HG03520 (cell line): ENCODE measurements at regions not wholly inside any gene's neighbourhood (a gene's known extent, or its start where the extent isn't known, plus 50 kb on each side); places are given as distances from the start of the nearest gene placed in this dataset.

Experiments
- ATAC-seq: cut with Tn5 transposase; IDR thresholded peaks from one replicate; pipeline ENCODE4 v1.9.1; 2021; ENCODE audit warnings: mild to moderate bottlenecking, moderate library complexity; ENCODE audit not compliant: unreplicated experiment

GRCh38 chr4:24070117-24070516 lies 180.3 kb upstream of the PPARGC1A start:
- no peak for ATAC-seq

DNA sequence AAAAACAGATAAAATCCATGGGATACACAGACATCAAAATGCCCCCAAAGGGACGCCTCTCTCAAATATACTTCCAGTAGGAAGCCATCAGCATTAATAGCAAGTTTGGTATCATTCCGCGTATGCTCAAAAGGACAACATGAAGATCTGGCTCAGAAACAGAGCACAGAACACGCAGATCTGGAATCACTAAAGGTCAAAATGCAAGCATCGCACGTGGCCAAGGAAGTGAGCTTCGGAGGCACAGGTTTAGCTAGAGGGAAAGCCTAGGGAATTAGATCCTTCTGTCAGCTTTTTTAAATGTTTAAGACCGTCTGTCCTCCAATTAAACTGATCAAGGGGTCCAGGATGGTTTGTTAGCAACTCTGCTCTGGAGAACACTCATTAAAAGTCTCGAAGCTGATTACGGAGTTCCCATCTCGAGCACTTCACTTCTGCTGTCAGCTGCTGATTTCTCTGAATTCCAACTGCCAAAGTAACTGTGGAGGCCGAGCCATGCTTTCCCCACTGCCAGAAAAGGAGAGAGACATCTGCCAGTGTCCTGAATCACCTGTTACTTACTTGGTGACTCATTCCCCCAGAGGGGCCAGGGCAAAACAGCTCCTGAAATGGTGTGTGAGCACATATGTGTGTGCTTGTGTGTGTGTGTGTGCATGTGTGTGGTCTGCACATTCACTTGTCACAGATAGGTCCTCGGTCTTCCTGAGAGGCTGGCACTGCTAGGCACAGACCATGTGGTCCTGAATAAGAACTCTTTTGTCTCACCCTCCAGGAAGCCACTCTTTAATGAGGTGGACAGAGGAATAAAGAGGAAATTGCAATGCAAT lies 177.7 kb upstream of the PPARGC1A start:
- ATAC-seq, result no peak

DNA sequence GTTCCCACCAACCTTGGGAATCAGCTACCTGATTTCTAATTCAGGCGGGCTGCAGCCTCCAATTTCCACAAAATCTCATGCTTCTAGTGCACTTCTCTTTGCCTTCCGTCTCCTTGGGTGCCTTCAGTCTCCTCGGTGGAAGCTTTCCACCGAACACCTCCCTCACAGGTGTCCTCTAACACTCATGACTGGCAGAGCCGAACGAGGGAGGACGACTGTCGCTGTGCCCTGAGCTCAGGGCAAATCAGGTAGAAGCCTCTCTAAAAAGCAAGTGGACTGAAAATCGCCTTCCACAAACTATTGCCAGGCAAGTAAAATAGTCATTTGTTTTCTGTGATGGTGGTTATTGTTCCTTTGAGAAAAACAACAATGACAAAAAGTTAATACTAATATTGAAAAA lies 176.1 kb upstream of the PPARGC1A start:
- ATAC-seq, result no peak

- no peak for ATAC-seq
Observed at GRCh38 chr4:24063731-24064130, 173.9 kb upstream of the PPARGC1A start.

- ATAC-seq, result no peak
Observed at GRCh38 chr4:24060932-24061331, 171.1 kb upstream of the PPARGC1A start.

DNA sequence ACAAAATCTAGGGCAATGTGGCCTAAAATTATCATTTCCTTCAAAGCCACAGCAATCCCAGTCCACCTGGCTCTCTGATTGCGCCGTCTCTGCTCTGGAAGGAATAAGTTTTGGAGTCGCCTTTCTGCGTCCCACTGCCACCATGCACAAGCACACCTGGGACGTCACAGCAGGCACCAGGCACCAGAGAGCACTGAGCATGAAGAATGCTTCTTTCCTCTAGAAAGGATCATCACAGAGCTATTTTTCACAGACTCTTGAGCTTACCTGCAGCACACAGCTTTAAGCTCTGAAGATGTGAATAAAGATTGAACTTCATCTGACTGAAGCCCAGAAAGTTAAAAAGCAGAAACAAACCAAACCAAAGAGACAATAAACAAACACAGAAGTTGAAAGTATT lies 170.0 kb upstream of the PPARGC1A start:
- ATAC-seq, result no peak

GRCh38 chr4:24057915-24058559 lies 168.2 kb upstream of the PPARGC1A start:
- no peak for ATAC-seq

GRCh38 chr4:24056289-24056688 lies 166.4 kb upstream of the PPARGC1A start:
- no peak for ATAC-seq

DNA sequence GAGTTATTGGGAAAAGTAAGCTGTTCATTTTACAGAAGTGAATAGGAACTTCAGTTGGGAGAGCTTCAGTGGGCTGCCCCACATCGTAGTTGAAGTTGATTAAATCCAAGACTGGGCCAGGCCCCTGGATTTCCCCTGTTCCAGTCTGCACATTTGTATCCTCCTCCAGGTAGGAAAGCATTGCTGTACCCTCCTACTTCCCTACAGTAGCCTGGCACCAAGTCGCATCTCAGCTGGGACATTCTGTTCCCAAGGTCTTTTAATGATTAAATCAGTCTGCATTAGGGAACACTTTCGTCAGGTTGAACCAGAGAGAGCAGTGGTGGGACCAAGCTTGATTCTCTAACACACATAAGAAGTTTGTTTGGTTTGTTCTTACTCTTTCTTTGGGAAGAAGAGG lies 165.8 kb upstream of the PPARGC1A start:
- no peak for ATAC-seq

- ATAC-seq, result no peak
Observed at GRCh38 chr4:24054910-24055309, 165.1 kb upstream of the PPARGC1A start.

- no peak for ATAC-seq
Observed at GRCh38 chr4:24053934-24054333, 164.1 kb upstream of the PPARGC1A start.

DNA sequence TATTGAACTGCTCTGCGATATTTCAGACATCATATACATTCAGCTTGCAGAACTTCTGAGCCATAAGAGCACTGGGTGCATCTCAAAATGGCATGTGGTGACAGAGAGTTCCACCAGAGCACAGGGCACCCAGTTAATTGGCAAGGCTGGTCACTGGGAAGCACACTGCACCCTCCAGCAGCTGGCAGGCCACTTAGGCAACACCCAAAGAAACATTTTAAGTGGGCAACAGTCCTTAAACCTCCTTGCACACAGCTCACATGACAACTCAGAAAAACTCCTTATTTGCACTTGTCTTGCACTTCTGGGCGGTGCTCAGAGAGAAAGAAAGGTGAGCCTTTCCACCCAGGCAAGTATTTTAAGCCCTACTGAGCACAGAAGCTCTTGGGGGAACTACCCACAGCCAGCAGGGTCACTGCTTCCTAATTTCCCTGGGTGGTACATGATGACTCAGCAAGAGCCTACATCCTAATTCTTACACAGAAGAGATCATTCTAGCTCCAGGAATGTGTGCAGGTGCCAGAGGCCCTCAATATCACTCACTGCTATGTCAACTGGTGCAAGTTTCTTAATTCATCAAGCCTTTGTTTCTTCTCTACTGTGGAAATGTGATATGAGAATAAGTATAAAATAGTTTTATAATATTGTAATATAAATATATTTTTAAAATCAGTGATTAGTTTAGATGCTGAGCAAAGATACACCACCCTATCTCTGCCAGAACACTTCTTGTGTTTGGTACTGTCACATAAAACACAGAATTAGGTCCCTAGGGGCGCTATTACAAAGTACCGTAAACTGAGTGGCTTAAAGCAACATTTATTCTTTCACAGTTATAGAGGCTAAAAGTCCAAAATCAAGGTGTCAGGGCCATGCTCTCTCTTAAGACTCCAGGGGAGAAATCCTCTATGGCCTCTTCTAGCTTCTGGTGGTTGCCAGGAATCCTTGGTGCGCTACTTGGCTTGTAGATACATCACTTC lies 155.1 kb upstream of the PPARGC1A start:
- ATAC-seq, result no peak

DNA sequence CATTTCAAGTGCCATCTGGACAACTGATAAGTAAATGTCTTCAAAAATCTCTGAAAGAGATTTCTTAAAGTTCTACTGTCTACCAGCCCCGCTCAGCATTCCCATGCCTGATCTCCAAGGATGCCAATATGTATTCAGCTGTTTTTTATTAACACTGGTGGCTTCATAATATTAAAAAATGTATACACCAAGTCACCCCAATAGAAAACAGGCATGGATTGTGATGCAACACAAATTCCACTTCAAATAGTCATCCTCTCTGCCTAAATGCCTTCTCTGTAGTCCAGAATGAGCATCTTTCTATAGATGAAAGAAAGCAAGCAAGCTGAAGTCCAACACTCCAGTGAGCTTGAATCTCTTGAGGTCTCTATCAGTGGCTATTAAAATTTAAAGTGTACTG lies 152.2 kb upstream of the PPARGC1A start:
- no peak for ATAC-seq

GRCh38 chr4:24040811-24041210 lies 151.0 kb upstream of the PPARGC1A start:
- ATAC-seq, result no peak

DNA sequence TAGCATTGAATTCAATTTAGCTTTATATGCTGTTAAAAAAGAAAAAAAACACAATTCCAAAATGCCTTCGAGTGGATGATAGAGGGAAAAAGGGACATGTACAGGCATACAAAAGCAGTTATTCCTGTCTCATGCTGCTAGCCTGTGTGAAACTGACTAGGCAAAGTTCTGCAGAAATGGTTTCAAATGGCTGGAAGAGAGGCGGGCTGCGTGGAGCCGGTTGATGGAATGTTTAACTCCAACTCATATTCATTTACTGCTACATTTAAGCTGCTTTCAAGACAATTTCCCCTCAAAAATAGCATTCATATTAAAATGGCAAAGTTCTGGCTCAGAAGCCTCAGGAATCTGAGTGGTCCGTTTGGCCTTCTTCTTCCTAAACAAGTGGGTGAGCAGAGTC lies 143.8 kb upstream of the PPARGC1A start:
- no peak for ATAC-seq

DNA sequence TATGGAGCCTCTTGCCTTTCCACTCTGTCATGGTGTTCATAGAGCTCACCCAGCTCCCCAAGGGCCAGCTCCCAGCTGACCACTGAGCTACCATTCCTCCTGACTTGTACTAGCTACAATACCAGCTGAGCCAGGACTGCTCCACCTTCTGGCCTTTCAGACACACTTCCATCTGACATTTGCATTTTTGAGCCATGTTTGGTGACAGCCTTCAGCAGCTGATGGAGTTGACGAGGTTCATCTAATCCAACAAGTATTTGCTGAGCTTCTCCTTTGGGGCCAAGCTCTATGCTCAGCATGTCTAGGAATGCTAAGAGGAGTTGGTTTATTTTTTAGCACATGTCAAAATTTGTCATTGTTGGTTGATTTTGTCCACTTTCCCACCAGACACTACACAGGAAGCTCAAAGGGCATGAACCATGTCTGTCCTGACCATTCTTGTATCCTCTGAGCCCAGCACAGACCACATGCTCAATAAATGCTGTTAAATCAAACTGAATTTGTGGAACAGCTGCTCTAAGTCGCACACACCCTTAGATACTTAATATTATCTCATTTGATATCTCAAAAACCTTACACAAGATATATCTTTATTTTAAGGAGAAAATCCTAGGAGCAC lies 142.6 kb upstream of the PPARGC1A start:
- ATAC-seq, result peak; percentile 75

GRCh38 chr4:24026596-24026995 lies 136.7 kb upstream of the PPARGC1A start:
- no peak for ATAC-seq

- ATAC-seq, result no peak
Observed at GRCh38 chr4:24024605-24025004, 134.8 kb upstream of the PPARGC1A start.

DNA sequence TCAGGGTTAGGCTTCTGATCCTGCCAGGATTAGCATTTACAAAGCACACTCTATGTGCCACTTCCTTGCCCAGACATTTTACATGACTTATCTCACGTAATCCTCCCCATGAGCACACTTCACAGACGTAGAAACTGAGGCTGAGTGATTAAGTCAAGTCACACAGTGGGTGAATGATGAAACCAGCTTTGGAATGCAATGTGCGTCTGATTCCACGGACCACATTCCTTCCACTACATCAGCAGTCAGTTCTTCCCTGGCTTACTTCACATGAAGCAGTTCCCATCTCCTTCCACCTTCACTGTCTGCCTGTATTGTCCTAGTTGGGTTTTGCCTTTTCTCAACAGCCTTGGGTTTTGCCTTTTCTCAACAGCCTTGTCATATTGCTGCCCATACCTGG lies 134.3 kb upstream of the PPARGC1A start:
- ATAC-seq, result no peak

DNA sequence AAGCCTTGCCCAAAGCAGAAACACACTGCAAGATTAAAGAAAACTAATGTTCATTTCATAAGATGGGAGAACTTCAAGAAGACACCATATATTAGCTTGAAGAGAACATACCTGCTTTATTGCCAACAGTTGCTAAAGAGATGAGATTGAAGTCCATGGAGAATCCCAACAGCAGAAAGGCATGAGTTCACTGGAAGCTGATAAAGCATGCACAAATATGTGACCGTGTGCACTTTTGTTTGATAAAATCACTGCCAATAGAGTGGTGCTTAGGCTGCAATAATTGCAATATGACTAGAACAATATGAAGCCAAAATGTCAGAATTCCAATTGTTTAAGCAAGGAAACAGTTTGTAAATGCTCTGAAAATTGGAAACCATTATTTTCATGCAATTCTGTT lies 125.9 kb upstream of the PPARGC1A start:
- no peak for ATAC-seq
